HUES48 (cell line): ENCODE measurements at regions not wholly inside any gene's neighbourhood (a gene's known extent, or its start where the extent isn't known, plus 50 kb on each side); places are given as distances from the start of the nearest gene placed in this dataset.

Experiments
- H3K27ac ChIP-seq: one replicate; pipeline ENCODE4 v1.7.0; 2013; ENCODE audit warnings: low read depth, low read length, inconsistent platforms
- H3K27me3 ChIP-seq: 2 replicates; pipeline ENCODE4 v1.6.1; 2013; ENCODE audit warnings: mild to moderate bottlenecking, low read length; ENCODE audit not compliant: control insufficient read depth, insufficient read depth
- H3K36me3 ChIP-seq: 2 replicates; pipeline ENCODE4 v1.6.1; 2013; ENCODE audit warnings: low read length; ENCODE audit not compliant: control insufficient read depth, insufficient read depth
- H3K4me1 ChIP-seq: 2 replicates; pipeline ENCODE4 v1.6.1; 2013; ENCODE audit warnings: mild to moderate bottlenecking, low read length; ENCODE audit not compliant: control insufficient read depth, insufficient read depth
- H3K4me3 ChIP-seq: 2 replicates; pipeline ENCODE4 v1.5.1; 2013; ENCODE audit warnings: mild to moderate bottlenecking, low read depth, low read length
- H3K9ac ChIP-seq: 2 replicates; pipeline ENCODE4 v1.6.1; 2013; ENCODE audit warnings: mild to moderate bottlenecking, low read depth, low read length, moderate library complexity
- H3K9me3 ChIP-seq: 2 replicates; pipeline ENCODE4 v1.6.1; 2013; ENCODE audit warnings: low read length; ENCODE audit not compliant: control insufficient read depth, insufficient read depth

DNA sequence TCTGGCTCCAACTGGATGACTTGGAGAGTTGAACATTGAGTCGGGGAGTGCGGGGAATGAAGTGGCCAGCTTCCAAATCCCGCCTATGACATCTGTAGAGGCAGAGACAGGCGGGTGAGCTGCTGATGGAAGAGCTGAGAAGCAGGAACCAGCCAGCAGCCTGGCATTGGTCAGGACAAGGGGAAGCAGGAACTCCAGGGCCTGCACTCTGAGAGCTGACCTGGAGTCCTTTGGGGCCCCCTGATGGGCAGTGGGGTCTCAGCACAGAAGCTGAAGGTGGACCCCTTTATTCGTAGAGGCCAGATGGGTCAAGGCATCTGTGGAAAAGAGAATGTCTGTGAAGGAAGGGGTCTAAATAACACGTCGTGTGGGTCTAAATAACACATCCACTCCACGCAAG lies 57.0 kb downstream of the SEC61G start:
- Histone ChIP-seq H3K9me3 (no peaks in the 10 kb centered on the region), H3K9ac (no peak overlapping the region)

DNA sequence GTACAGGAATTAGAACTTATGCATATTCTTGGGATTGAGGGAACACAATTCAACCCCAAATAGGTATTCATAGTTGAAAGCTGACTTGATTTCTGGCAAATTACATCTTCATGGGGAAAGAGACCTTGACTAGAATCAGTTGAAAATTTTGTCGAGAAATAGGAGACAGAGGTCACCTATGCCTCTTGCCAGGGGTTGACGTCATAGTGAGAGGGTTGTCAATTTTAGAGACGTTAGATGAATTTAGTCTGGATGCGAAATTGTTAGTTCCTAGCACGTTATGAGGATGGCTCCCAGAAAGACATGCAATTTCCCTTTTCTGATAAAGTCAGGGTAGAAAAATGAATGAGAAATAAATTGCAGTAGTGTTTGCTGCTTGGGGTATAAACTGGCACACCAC lies 59.3 kb downstream of the SEC61G start:
- Histone ChIP-seq H3K36me3 (no peaks in the 10 kb centered on the region), H3K4me3 (no peak overlapping the region), H3K4me1 (no peaks in the 10 kb centered on the region), H3K9ac (no peak overlapping the region), H3K27me3 (no peaks in the 10 kb centered on the region), H3K27ac (no peak overlapping the region), H3K9me3 (no peaks in the 10 kb centered on the region)

More for the DNA sequence above, 57.0 kb downstream of the SEC61G start:
- Histone ChIP-seq H3K36me3 (no peaks in the 10 kb centered on the region), H3K4me1 (no peaks in the 10 kb centered on the region), H3K27ac (no peak overlapping the region), H3K4me3 (no peak overlapping the region), H3K27me3 (no peaks in the 10 kb centered on the region)

DNA sequence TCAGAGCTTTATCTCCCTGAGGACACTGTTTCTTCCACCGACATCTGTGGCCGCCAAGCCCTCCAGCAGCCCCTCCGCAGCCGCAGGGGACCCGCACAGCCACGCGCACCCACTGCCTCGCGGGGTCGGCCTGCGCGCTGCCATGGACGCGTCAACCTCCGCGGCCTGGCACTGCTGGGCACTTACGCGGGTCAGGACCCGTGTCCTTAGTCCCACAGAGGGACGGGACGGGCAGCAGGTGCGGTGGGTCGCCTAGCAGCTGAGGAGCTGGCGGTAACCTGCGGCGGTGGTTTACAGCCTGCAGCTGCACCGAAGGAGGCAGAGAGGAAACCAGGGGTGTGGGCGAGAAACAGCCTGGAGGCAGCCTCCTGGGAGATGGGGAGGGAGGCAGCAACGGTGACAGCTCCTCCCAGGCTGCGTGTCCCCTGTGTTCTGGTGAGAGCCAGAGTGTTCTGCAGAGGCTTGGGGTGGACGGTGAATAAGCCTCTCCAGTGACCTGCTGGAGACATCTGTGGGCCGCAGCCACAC lies 61.3 kb downstream of the SEC61G start:
- Histone ChIP-seq H3K4me1 (no peaks in the 10 kb centered on the region), H3K9me3 (no peaks in the 10 kb centered on the region), H3K4me3 (no peak overlapping the region), H3K27ac (no peak overlapping the region), H3K27me3 (no peaks in the 10 kb centered on the region), H3K36me3 (no peaks in the 10 kb centered on the region), H3K9ac (no peak overlapping the region)

DNA sequence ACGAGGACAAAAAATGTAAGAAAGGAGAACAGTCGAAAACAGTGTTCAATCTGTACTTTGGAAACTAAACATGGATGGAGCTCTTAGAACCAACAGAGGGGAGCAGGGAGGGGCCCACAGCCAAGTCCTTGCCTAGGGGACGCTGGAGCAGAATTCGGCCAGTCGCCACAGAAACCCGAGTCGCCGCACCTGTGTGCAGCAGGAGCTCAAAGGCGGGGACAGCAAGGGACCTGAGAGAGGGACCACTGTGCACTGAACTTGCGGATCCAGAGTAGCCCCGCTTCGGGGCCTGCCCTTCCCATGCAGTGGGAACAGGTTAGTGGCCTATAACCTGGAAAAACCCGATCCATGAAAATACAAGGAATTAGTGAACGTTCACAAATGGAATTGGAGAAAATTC lies 68.1 kb downstream of the SEC61G start:
- no peaks in the 10 kb centered on the region for H3K27me3 ChIP-seq
- H3K9ac ChIP-seq = no peak overlapping the region
- no peak overlapping the region for H3K4me3 ChIP-seq
- peaks cover 10% of the 10 kb centered on the region for H3K4me1 ChIP-seq
- no peak overlapping the region for H3K27ac ChIP-seq
- H3K36me3 ChIP-seq = no peaks in the 10 kb centered on the region
- no peaks in the 10 kb centered on the region for H3K9me3 ChIP-seq

DNA sequence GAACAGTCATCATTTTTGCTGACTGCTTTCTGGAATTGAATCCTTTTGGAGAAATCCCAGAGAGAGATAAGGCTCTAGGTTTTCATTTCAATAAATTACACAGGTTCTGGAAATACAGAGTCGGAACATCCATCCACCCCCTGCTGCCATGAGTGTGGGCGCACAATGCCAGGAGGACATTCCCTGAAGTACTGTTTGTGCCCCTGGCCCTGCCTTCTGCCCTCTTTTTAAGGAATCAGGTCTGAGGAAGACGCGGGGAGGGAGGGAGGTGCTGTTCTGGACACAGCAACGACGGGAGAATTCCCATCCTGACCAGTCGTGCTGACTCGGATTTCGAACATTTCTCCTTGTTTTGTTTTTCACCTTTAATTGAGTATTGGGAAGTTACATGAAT lies 69.0 kb downstream of the SEC61G start:
- Histone ChIP-seq H3K4me3 (no peak overlapping the region), H3K27ac (no peak overlapping the region), H3K9me3 (no peaks in the 10 kb centered on the region), H3K4me1 (peaks cover 10% of the 10 kb centered on the region), H3K27me3 (no peaks in the 10 kb centered on the region), H3K36me3 (no peaks in the 10 kb centered on the region), H3K9ac (no peak overlapping the region)

DNA sequence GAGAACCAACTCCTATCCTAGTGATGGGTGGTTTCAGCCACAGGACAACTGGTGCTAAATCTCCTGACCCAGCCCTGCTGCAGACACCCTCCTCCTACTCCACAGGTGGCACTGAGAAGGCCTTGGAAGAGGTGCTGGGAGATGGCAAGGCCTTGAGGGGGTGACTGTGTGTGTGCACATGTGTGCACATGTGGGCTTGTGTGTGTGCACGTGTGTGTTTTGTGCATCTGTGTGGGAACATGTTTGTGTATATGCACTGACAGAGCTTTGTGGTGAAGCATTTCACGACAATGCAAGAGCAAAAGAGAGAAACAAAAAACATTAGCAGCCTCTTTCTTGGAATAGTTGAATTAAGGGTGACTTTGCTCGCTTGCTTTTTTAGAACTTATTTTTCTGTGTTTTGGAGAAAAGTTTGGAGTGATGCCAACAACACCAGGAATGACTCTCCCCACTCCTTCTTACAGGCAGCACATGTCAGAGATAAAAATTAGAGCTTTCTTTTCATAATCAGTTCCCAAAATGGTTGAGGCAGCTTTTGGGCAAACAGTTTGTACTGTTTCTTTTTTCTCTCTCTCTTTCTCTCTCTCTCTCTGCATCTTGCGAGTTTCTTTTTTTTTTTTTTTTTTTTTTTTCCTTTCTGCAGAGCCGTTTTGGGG lies 69.5 kb downstream of the SEC61G start:
- no peak overlapping the region for H3K27ac ChIP-seq

DNA sequence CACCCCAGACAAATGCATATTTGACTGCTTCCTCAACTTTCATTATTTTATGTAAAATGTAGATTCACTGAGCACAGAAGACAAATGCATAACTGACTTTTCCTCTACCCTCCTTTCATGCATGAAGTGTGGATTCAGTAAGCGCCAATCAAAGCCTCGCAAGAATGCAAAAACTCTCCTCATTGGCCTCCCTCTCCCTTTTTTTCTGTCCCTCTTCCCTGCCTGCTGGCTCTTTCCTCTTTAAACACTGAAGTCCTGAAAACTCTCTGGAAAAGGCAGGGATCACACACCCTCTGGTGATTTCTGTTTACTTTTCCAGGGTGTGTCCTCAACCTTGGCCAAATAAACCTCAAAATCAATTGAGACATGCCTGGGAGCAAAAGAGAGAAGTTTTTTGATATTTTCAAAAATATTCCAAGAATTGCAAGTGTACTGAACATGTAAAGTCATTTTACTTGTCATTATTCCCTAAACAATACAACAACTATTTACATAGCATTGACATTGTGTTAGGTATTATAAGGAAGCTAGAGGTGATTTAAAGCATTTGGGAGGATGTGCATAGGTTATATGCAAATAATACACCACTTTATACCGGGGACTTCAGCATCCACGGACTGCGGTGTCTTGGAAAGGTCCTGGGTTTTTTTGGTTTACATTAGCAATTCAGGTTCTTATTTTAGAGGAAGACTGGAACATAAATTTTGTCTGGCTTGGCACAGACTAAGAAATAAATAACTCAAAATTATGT lies 71.4 kb downstream of the SEC61G start:
- H3K9me3 ChIP-seq = no peaks in the 10 kb centered on the region
- no peak overlapping the region for H3K9ac ChIP-seq
- no peaks in the 10 kb centered on the region for H3K36me3 ChIP-seq
- H3K4me1 ChIP-seq = peaks cover 10% of the 10 kb centered on the region
- no peaks in the 10 kb centered on the region for H3K27me3 ChIP-seq
- no peak overlapping the region for H3K4me3 ChIP-seq
- no peak overlapping the region for H3K27ac ChIP-seq

More for the DNA sequence above, 69.5 kb downstream of the SEC61G start:
- Histone ChIP-seq H3K36me3 (no peaks in the 10 kb centered on the region), H3K9me3 (no peaks in the 10 kb centered on the region), H3K9ac (no peak overlapping the region), H3K4me1 (peaks cover 10% of the 10 kb centered on the region), H3K4me3 (no peak overlapping the region), H3K27me3 (no peaks in the 10 kb centered on the region)

DNA sequence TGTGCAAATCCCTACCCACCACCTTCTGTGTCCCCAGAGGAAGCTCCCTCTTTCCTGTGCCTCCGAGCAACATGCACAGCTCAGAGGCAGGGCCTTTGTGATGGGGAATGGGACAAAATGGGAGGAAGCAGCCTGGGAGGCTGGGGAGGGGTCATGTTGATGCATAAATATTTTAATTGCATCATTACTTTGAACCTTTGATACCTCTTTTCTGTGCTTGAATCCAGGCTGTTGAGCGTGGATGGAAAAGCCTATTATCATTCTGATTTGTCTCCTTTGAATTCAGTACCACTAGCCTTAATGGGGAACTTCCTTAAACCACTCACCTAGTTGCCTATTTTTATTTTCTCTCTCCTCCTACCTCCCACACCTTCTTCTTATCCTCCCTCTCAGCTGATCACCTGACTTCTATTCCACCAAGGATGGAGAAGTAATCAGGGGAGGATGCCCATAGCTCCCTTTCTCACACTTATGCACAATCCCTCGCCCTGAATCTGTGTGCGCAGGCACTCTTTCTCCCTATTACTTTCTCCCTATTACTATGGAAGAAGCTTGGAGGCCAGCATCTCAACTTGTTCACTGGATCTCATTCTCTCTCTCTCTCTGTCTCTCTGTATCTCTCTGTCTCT lies 78.5 kb downstream of the SEC61G start:
- Histone ChIP-seq H3K27me3 (no peaks in the 10 kb centered on the region), H3K4me3 (no peak overlapping the region), H3K27ac (peak overlapping the region; percentile 43)

DNA sequence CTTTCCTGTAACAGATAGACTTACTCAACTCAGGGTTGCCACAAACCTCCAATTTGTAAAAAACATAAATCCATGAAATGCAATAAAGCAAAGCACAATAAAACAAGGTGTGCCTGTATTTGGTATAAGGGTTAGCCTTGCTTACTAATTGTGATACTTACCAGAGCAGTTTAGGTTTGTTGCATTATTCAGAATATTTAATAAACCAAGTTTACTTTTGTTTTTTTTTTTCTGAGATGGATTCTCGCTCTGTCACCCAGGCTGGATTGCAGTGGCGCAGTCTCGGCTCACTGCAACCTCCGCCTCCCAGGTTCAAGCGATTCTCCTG lies 79.6 kb downstream of the SEC61G start:
- Histone ChIP-seq H3K9me3 (no peaks in the 10 kb centered on the region), H3K4me1 (peaks cover 23% of the 10 kb centered on the region), H3K9ac (no peak overlapping the region), H3K36me3 (no peaks in the 10 kb centered on the region), H3K27ac (no peak overlapping the region), H3K27me3 (no peaks in the 10 kb centered on the region), H3K4me3 (no peak overlapping the region)

More for the DNA sequence above, 78.5 kb downstream of the SEC61G start:
- Histone ChIP-seq H3K9me3 (no peaks in the 10 kb centered on the region), H3K4me1 (peaks cover 19% of the 10 kb centered on the region), H3K9ac (no peak overlapping the region), H3K36me3 (no peaks in the 10 kb centered on the region)

DNA sequence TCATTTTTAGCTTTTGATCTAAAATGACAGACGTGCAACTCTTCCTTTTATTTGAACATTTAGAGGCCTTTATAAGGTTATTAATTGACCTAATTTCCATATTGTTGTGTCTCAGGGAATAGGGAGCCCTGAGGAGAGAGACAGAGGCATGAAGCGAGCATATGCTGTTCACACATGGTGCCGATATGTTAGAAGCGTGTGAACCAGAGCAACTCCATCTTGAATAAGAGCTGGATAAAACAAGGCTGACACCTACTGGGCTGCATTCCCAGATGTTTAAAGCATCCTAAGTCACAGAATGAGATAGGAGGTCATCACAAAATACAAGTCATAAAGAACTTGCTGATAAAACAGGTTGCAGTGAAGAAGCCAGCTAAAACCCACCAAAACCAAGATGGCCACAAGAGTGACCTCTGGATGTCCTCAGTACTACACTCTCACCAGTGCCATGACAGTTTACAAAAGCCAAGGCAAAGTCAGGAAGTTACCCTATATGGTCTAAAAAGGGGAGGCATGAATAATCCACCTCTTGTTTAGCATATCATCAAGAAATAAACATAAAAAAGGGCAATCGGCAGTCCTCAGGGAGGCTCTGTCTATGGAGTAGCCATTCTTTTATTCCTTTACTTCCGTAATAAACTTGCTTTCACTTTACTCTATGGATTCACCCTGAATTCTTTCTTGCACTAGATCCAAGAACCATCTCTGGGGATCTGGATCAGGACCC lies 80.1 kb downstream of the SEC61G start:
- H3K4me3 ChIP-seq = no peak overlapping the region
- H3K27ac ChIP-seq = no peak overlapping the region
- no peaks in the 10 kb centered on the region for H3K9me3 ChIP-seq
- peaks cover 23% of the 10 kb centered on the region for H3K4me1 ChIP-seq
- H3K9ac ChIP-seq = no peak overlapping the region
- no peaks in the 10 kb centered on the region for H3K27me3 ChIP-seq
- no peaks in the 10 kb centered on the region for H3K36me3 ChIP-seq
